OCI-LY3 (cell line): ENCODE measurements at regions not wholly inside any gene's neighbourhood (a gene's known extent, or its start where the extent isn't known, plus 50 kb on each side); places are given as distances from the start of the nearest gene placed in this dataset.
"Not testable (repeated sequence)": the region's sequence is repeated elsewhere in the genome, so short reads cannot be mapped to it uniquely, and the experiment has no call there.

Experiments
- EZH2phosphoT487 ChIP-seq: fragments of 200-600 bp; shearing (Covaris generic); IDR thresholded peaks from 2 replicates; pipeline ENCODE4 v1.6.1; 2018; ENCODE audit warnings: antibody characterized with exemption, mixed run types, low read depth
- TF ChIP-seq, protein P1 (sequence below): fragments of 200-600, 300-600 bp; sonication (generic); IDR thresholded peaks from 2 replicates; pipeline ENCODE4 v1.5.1; 2014; ENCODE audit warnings: antibody characterized with exemption, low read length, low read depth

DNA sequence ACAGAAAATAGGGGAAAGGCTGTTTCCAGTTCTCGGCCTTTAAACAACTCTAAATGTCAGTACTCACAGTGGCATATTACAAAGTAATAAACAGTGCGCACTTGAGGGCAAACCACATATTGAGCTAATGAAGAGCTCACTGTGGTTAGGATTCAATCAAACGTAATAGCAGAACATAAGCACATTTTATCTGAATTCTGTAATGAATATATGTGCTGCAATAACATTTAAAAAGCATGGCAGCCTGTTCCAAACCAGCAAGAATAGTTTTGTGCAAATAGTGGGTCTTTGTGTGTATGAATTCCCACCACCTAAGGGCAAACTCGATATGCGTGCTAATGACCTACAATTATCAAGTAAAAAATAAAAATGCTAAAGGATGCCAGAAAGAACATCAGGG, 163.0 kb downstream of the TBC1D2B start:
- TF ChIP-seq, protein P1, sequence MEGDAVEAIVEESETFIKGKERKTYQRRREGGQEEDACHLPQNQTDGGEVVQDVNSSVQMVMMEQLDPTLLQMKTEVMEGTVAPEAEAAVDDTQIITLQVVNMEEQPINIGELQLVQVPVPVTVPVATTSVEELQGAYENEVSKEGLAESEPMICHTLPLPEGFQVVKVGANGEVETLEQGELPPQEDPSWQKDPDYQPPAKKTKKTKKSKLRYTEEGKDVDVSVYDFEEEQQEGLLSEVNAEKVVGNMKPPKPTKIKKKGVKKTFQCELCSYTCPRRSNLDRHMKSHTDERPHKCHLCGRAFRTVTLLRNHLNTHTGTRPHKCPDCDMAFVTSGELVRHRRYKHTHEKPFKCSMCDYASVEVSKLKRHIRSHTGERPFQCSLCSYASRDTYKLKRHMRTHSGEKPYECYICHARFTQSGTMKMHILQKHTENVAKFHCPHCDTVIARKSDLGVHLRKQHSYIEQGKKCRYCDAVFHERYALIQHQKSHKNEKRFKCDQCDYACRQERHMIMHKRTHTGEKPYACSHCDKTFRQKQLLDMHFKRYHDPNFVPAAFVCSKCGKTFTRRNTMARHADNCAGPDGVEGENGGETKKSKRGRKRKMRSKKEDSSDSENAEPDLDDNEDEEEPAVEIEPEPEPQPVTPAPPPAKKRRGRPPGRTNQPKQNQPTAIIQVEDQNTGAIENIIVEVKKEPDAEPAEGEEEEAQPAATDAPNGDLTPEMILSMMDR: not testable (repeated sequence)
- not testable (repeated sequence) for TF ChIP-seq EZH2phosphoT487
